ENCODE measurements at regions not wholly inside any gene's neighbourhood (a gene's known extent, or its start where the extent isn't known, plus 50 kb on each side); places are given as distances from the start of the nearest gene placed in this dataset.

GRCh38 chr1:80847904-80848303, 952.8 kb upstream of the ADGRL2 start:
- H3K9ac ChIP-seq (ENCODE audit: low read length): no peak overlapping the region
- no peaks in the 10 kb centered on the region for H3K27me3 ChIP-seq (ENCODE audit: low read length)
- H3K79me2 ChIP-seq (ENCODE audit: insufficient read depth, low read length): no peaks in the 10 kb centered on the region
- no peak overlapping the region for H3K4me3 ChIP-seq (ENCODE audit: insufficient read depth, low read length, poor library complexity, severe bottlenecking)
- H3K36me3 ChIP-seq (ENCODE audit: low read length): no peaks in the 10 kb centered on the region
- TF ChIP-seq CTCF (IDR thresholded peaks at IDR 0.05; ENCODE audit: insufficient read depth, low read length, poor library complexity, severe bottlenecking) (no peak), EZH2phosphoT487 (conservative IDR thresholded peaks at IDR 0.05; ENCODE audit: low read length) (no peak)
- H3F3A ChIP-seq (ENCODE audit: insufficient read depth): no peaks in the 10 kb centered on the region
- no peaks in the 10 kb centered on the region for H3K9me3 ChIP-seq (ENCODE audit: insufficient read depth, low read length)
- H4K20me1 ChIP-seq (ENCODE audit: low read depth, low read length): no peaks in the 10 kb centered on the region
- H3K4me2 ChIP-seq (ENCODE audit: low read depth, low read length, poor library complexity, severe bottlenecking): no peak overlapping the region
- H3K9me2 ChIP-seq (replicated peaks; ENCODE audit: insufficient read depth, low read length): no peaks in the 10 kb centered on the region
- H3K27ac ChIP-seq (ENCODE audit: low read depth, low read length): no peak overlapping the region
- no peak overlapping the region for H2AFZ ChIP-seq (ENCODE audit: low read depth, low read length, severe bottlenecking)

GRCh38 chr1:80846966-80847365, 953.8 kb upstream of the ADGRL2 start:
- Histone ChIP-seq H3K9me2 (replicated peaks; ENCODE audit: insufficient read depth, low read length) (no peaks in the 10 kb centered on the region), H3K36me3 (ENCODE audit: low read length) (no peaks in the 10 kb centered on the region), H3K9me3 (ENCODE audit: insufficient read depth, low read length) (no peaks in the 10 kb centered on the region), H3K79me2 (ENCODE audit: insufficient read depth, low read length) (no peaks in the 10 kb centered on the region), H3K27me3 (ENCODE audit: low read length) (no peaks in the 10 kb centered on the region), H3K4me2 (ENCODE audit: low read depth, low read length, poor library complexity, severe bottlenecking) (no peak overlapping the region), H3K27ac (ENCODE audit: low read depth, low read length) (no peak overlapping the region), H3K9ac (ENCODE audit: low read length) (no peak overlapping the region), H3K4me3 (ENCODE audit: insufficient read depth, low read length, poor library complexity, severe bottlenecking) (no peak overlapping the region), H2AFZ (ENCODE audit: low read depth, low read length, severe bottlenecking) (no peak overlapping the region), H4K20me1 (ENCODE audit: low read depth, low read length) (no peaks in the 10 kb centered on the region), H3F3A (ENCODE audit: insufficient read depth) (no peaks in the 10 kb centered on the region)
- no peak for TF ChIP-seq EZH2phosphoT487 (conservative IDR thresholded peaks at IDR 0.05; ENCODE audit: low read length)
- no peak for TF ChIP-seq CTCF (IDR thresholded peaks at IDR 0.05; ENCODE audit: insufficient read depth, low read length, poor library complexity, severe bottlenecking)

- Histone ChIP-seq H3K36me3 (ENCODE audit: low read length) (no peaks in the 10 kb centered on the region), H3F3A (ENCODE audit: insufficient read depth) (no peaks in the 10 kb centered on the region), H3K4me2 (ENCODE audit: low read depth, low read length, poor library complexity, severe bottlenecking) (no peak overlapping the region), H3K4me3 (ENCODE audit: insufficient read depth, low read length, poor library complexity, severe bottlenecking) (no peak overlapping the region), H3K27ac (ENCODE audit: low read depth, low read length) (no peak overlapping the region), H2AFZ (ENCODE audit: low read depth, low read length, severe bottlenecking) (no peak overlapping the region), H3K9me2 (replicated peaks; ENCODE audit: insufficient read depth, low read length) (no peaks in the 10 kb centered on the region), H3K79me2 (ENCODE audit: insufficient read depth, low read length) (no peaks in the 10 kb centered on the region), H4K20me1 (ENCODE audit: low read depth, low read length) (no peaks in the 10 kb centered on the region), H3K9me3 (ENCODE audit: insufficient read depth, low read length) (no peaks in the 10 kb centered on the region), H3K27me3 (ENCODE audit: low read length) (no peaks in the 10 kb centered on the region), H3K9ac (ENCODE audit: low read length) (no peak overlapping the region)
- TF ChIP-seq CTCF (IDR thresholded peaks at IDR 0.05; ENCODE audit: insufficient read depth, low read length, poor library complexity, severe bottlenecking): no peak
- TF ChIP-seq EZH2phosphoT487 (conservative IDR thresholded peaks at IDR 0.05; ENCODE audit: low read length): no peak
Measured at GRCh38 chr1:80842796-80843195, 957.9 kb upstream of the ADGRL2 start.

GRCh38 chr1:80841261-80841660, 959.5 kb upstream of the ADGRL2 start:
- no peaks in the 10 kb centered on the region for H3K9me3 ChIP-seq (ENCODE audit: insufficient read depth, low read length)
- no peak overlapping the region for H2AFZ ChIP-seq (ENCODE audit: low read depth, low read length, severe bottlenecking)
- H3K27me3 ChIP-seq (ENCODE audit: low read length): no peaks in the 10 kb centered on the region
- TF ChIP-seq CTCF (IDR thresholded peaks at IDR 0.05; ENCODE audit: insufficient read depth, low read length, poor library complexity, severe bottlenecking) (no peak), EZH2phosphoT487 (conservative IDR thresholded peaks at IDR 0.05; ENCODE audit: low read length) (no peak)
- no peaks in the 10 kb centered on the region for H4K20me1 ChIP-seq (ENCODE audit: low read depth, low read length)
- H3K9me2 ChIP-seq (replicated peaks; ENCODE audit: insufficient read depth, low read length): no peaks in the 10 kb centered on the region
- no peak overlapping the region for H3K4me3 ChIP-seq (ENCODE audit: insufficient read depth, low read length, poor library complexity, severe bottlenecking)
- no peaks in the 10 kb centered on the region for H3F3A ChIP-seq (ENCODE audit: insufficient read depth)
- no peak overlapping the region for H3K4me2 ChIP-seq (ENCODE audit: low read depth, low read length, poor library complexity, severe bottlenecking)
- H3K79me2 ChIP-seq (ENCODE audit: insufficient read depth, low read length): no peaks in the 10 kb centered on the region
- no peak overlapping the region for H3K27ac ChIP-seq (ENCODE audit: low read depth, low read length)
- no peaks in the 10 kb centered on the region for H3K36me3 ChIP-seq (ENCODE audit: low read length)
- no peak overlapping the region for H3K9ac ChIP-seq (ENCODE audit: low read length)

Data from SU-DHL-6 (cell line).